HG03342 (cell line): ENCODE measurements at regions not wholly inside any gene's neighbourhood (a gene's known extent, or its start where the extent isn't known, plus 50 kb on each side); places are given as distances from the start of the nearest gene placed in this dataset.
"Not testable (repeated sequence)": the region's sequence is repeated elsewhere in the genome, so short reads cannot be mapped to it uniquely, and the experiment has no call there.

Experiments used
- ATAC-seq: cut with Tn5 transposase; IDR thresholded peaks from one replicate; pipeline ENCODE4 v1.9.1; 2021; ENCODE audit warnings: mild to moderate bottlenecking, moderate library complexity; ENCODE audit not compliant: unreplicated experiment

DNA sequence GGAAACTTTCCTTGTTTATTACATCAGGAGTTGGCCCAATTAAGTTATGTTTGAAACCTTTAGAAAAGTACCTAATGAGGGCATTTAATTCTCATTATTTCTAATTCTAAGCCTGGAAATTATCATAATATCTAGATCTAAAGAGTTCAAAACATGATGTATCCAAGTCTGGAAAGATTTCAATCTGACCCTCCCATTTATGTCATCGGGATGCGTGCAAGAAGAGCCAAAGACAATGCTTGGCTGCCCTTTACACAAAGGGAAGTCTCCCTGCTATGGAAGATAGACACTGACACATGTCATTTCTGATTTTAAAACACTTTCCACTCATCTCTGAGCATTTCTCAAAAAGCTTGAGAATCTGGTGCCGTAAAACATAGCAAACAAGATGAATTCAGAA is 222.4 kb downstream of the ANTXR2 start:
- no peak for ATAC-seq

DNA sequence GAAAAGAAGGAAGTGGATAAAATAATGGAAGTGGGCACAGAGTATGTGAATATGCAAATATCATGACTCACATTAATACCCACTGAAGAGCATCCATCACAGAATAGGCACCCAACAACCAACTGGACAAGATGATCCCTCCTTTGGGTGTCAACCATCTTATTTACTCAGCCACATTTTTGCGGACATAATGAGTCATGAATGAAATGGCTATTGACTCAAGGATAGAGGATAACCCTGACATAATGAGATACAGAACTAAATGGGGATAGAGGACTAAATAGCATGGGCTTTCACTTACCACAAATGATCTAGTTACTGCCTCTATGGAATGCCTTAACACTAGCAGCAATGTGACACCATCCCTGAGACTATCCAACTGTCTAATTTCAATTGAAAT is 224.7 kb downstream of the ANTXR2 start:
- no peak for ATAC-seq

DNA sequence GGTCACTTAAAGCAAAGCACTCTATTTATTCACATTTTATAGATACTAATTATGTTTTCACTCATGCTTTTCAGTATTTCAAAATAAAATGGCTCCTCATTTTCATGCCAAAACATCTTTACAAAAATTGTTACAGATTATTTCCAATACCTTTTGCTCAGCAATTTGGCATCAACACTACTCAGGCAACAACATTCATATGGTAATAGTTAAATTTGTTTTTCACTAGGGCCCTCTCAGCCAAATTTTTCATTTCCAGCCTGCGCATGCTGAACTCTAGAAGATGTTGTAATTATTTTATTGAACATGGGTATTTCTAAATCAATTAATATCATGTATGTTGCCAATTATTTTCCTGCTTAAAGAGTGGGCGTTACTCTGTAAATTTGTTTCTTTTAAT is 225.6 kb downstream of the ANTXR2 start:
- no peak for ATAC-seq

DNA sequence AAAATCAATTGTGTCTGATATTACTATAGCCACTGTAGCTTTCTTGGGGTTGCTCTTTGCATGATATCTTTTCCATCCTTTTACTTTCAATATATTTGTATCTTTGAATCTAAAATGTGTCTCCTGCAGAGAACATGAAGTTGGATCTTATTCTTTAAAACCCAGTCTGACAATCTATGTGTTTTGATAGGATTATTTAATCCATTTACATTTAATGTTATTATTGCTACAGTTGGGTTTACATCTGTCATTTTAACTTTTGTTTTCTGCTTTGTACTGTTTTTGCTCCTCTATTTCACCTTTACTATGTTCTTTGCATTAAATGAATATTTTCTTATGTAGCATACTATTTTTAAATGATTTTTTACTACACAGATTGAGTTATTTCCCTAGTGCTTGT is 230.9 kb downstream of the ANTXR2 start:
- ATAC-seq, result no peak

DNA sequence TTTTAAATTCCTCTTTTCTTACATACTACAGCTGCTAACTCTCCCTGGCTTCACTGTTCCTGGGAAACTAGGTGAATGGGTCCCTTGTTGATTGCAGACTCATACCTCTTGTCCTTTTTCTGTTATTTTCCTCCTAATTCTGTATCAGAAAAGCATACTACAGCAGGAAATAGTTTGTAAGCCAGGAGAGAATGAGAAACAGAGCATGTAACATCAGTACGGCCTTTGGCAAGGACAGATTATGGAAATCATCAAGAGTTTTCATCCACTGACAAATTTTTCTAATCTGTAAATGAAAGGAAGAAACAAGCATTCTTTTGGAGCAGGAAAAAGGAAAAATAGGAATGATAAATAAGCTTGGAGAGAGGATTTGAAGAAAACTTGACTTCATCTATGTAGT is 239.2 kb downstream of the ANTXR2 start:
- no peak for ATAC-seq

DNA sequence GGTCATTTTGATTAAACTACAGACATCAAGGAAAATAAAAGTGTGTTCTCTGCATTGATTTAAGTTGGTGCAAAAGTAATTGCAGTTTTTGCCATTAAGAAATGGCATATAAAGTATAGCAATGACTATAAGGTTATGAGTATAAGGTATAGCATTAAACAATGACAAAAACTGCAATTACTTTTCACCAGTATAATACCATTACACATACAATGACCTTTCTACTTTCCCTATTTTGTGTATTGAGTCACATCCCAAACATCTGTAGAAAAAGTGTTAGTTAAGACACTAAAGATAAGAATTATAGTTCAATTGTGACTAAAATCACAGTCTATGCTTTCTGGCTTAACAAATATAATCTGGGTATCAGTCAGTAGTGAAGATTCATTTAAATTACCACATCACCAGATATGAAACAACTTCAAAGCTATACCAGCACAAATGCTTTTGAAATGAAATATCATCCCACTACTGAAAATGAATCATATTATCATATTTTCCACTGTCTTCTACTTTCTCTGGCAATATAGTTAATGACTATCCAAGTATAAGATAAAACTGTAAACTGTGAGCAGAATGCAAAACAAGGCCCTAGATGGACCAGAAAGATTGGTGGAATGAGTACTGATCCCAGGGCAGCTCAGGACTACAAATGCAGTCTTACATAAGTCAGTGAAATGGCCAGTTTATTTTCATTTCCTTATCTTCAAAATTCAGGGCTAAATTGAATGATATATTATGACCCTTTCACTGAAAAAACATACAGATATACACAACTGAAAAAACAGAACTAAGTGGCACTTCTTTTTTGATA is 241.1 kb downstream of the ANTXR2 start:
- ATAC-seq, result no peak

DNA sequence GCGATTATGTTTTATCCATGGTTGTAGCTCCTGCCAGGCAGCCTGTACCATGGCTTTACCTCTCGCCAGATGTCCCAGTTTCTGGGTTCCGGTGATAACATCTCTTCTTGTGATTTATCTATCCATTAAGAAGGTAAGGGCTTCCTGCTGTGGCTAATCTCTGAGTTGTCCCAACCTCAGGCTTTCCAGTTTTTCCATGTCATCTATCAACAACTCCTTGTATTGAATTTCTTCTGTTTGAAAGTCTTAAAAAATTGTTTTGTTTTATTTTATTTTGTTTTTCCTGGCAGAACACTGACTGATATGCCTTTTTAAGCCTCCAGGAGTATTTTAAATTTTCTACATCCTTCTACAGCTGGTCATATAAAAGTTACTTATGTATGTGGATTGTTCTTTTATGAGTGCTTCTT is 241.9 kb downstream of the ANTXR2 start:
- ATAC-seq, result no peak

DNA sequence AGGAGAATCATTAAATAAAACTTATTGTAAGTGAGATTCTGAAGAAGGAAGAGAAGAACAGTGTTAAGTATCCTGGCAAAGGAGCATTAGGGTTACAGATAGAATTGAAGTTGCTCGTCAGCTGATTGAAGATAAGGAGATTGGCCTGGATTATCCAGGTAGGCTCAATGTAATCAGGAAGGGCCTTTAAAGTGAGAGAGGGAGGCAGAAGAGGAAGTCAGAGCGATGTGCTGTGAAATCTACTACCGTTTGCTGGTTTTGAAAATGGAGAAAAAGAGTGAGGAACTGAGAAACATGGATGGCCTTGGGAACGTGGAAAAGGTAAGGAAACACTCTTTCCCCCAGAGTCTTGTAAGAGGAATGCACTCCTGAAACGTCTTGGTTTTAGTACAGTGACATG is 245.7 kb downstream of the ANTXR2 start:
- ATAC-seq, result no peak

DNA sequence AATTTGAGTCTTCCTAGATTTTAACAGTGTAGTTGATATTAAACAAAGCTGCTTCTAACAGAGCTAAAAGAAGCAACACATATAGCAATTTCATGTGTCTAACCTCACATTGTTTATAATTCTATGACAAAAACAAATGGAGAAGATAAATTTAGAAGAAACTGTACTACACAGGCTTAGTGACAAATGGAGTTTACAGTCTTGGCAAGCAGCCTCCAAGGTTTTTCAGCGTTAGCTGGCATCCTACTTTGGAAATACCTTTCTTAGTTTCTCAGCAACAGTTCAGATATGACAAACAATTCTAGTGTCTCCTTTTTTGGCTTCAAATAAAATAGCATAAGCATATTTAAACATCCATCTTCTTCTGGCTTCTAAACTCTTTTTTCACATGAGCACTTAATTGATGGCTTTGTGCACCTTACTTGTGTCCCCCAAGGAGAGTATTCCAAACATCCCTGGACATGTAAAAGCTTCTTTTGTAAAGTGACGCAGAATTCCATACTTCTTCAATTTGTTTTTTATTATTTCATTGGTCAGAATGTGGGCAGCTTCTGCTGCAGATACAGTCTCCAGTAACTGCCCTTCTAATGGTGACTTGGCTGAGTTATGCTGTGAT is 249.8 kb downstream of the ANTXR2 start:
- ATAC-seq, result no peak

DNA sequence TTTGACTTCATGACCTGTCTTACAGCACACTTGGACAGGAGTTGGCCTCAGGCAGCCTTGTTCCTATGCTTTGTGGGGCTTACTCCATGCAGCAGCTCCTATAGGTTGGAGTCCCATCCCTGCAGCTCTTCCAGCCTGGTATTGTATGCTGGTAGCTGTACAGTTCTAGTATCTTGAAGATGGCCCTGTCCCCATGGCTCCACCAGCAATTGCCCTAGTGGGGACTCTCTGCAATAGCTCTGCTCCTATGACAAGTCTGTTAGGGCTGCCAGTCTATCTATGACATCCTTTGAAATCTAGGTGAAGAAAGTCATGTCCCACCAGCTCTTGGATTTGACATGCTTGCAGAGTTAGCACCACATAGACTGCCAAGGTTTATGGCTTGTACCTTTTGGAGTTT is 252.6 kb downstream of the ANTXR2 start:
- ATAC-seq, result no peak

DNA sequence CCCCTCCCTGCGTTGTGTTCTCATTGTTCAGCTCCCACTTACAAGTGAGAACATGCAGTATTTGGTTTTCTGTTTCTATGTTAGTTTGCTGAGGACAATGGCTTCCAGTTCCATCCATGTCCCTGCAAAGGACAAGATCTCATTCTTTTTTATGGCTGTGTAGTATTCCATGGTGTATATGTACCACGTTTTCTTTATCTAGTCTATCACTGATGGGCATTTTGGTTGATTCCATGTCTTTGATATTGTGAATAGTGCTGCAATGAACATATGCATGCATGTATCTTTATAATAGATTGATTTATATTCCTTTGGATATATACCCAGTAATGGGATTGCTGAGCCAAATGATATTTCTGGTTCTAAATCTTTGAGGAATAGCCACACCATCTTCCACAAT is 265.1 kb downstream of the ANTXR2 start:
- ATAC-seq, result not testable (repeated sequence)

DNA sequence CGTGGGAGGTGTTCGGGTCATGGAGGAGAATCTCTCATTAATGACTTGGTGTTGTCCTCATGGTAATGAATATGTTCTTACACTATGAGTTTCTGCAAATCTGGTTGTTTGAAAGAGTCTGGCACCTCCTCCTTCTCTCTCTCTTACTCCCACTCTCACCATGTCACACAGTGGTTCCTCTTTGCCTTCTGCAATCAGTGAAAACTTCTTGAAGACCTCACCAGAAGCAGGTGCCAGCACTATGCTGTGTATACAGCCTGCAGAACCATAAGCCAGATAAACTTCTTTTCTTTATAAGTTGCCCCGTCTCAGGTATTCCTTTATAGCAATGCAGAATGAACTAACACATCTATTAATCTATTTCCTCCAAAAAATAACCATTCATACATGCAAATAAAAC is 275.0 kb downstream of the ANTXR2 start:
- ATAC-seq, result no peak

DNA sequence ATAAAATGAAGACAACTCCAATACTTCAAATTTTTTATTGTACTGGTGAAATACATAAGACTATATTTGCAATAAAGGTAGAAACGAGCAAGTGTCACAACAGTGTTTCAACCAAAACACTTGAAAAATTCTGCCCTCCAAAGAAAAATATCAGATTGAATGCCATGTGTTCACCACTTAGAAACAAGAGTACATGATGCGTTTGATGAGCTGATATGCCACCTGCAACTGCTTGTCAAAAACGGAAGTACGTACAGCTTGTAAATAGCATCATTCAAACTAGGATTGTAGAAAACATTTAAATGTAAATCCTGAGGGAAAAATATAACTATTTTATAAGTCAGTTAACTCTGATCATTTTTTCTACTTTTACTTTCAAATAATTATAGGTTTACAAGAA is 276.1 kb downstream of the ANTXR2 start:
- ATAC-seq, result no peak

DNA sequence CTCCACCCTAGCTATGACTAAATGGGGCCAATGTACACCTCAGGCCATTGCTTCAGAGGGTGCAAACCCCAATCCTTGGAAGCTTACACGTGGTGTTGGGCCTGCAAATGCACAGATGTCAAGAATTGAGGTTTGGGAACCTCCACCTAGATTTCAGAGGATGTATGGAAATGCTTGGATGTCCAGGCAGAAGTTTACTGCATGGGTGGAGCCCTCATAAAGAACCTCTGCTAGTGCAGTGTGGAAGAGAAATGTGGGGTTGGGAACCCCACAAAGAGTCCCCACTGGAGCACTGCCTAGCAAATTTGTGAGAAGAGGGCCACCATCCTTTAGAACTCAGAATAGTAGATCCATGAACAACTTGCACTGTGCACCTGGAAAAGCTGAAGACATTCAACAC is 284.1 kb downstream of the ANTXR2 start:
- ATAC-seq, result no peak

DNA sequence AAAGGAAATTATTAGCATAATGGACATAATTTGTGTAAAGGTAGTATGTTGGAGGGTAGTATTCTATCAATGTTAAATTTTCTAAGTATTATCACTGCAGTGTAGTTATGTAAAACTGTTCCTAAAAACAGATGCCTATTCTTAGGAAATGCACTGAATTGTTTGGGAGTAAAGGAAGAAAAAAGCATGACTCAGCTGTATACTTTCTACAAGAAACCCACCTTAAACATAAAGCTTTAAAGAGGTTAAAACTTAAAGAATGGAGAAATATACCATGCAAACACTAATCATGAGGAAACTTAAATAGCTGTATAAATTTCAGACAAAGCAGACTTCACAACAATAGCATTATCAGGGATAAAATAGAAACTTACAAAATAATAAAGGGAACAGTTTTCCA is 292.9 kb downstream of the ANTXR2 start:
- no peak for ATAC-seq

DNA sequence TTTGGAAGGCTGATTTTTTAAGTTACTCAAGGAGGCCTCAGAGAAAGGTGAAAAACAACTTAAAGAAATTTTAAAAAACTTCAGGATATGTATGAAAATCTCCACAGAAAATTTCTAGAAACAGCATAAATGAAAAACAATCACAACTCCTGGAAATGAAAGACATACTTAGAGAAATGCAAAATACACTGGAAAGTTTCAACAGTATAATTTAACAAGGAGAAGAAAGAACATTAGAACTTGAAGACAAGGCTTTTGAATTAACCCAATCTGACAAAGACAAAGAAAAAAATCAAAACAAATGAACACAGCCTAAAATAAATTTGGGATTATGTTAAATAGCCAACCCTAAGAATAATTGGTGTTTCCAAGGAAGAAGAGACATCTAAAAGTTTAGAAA is 300.5 kb downstream of the ANTXR2 start:
- no peak for ATAC-seq

DNA sequence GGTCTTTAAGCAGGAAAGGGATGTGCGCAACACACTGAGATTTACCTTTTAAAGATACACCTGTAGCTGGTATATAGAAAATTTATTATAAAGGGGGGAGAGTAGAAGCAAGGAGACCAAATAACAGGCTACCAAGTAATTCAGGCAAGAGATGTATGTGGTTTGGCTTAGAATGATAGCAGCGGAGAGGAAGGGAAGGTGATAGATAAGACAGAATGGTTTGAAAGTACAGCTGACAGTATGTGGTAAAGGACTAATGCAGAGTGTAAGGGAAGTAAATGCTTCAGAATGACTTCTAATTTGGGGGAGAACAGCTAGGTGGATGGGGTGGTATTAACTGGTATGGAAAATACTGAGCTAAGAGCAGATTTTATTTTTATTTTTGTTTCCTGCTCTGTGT is 308.9 kb downstream of the ANTXR2 start:
- ATAC-seq, result no peak

DNA sequence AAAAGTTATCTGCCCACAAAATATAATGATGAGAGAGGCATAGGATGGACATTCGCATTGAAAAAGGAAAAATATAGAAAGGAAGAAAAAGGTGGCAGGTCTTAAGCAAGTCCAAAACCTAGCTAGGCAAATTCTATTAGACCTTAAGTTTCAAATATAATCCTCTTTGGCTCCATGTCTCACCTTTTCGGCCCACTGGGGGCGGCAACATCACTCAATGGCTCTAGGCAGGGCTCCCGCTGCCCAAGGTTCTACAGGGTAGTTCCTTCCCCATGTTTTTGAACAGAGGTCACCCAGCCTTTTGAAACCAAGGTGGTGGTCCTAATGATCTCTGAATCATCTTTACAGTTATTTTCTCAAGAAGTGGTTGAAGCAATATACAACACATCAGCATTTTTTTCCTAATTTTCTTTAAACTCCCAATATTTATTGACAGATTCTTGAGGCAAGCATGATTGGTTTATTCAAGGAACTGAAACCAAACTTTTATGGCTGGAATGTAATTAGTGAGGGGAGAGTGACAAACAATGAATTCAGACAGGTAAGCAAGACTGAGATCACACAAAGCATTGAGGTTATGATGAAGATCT is 309.4 kb downstream of the ANTXR2 start:
- ATAC-seq, result no peak

DNA sequence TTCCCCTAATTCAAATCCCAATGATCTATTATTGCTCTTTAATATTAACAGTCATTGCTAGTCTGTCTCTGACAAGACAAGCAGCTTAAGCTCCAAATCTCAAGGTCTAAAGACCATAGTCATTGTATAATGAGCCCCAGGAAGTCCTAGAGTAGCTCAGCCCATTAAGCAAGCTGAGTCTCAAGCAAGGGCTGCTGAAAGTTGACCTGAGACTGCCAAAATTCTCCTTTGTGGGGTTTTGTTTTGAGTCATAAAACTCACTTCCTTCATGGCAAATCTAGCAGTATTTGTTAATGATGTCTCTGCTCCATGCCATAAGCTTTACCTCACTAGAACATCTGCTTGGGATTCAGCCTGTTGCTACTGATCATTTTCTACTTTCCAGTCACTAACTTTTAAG is 313.2 kb downstream of the ANTXR2 start:
- ATAC-seq, result no peak

DNA sequence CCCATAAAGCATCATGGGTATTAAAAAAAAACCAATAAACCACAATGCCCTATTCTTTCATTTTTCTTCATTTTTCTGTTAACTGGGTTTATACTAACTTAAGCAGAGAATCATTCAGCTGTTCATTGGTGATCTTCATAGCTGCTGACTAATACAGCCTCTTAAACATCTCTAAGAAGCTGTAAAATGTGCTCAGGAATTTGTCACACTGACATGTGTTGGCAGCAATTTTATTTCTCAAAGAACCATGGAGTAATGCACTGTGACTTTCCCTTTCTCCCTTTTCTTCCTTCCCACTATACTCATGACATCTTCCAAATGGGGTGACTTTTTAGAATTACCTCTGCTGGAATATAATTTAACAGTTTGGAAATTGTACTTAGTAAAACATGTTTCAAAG is 315.4 kb downstream of the ANTXR2 start:
- no peak for ATAC-seq

DNA sequence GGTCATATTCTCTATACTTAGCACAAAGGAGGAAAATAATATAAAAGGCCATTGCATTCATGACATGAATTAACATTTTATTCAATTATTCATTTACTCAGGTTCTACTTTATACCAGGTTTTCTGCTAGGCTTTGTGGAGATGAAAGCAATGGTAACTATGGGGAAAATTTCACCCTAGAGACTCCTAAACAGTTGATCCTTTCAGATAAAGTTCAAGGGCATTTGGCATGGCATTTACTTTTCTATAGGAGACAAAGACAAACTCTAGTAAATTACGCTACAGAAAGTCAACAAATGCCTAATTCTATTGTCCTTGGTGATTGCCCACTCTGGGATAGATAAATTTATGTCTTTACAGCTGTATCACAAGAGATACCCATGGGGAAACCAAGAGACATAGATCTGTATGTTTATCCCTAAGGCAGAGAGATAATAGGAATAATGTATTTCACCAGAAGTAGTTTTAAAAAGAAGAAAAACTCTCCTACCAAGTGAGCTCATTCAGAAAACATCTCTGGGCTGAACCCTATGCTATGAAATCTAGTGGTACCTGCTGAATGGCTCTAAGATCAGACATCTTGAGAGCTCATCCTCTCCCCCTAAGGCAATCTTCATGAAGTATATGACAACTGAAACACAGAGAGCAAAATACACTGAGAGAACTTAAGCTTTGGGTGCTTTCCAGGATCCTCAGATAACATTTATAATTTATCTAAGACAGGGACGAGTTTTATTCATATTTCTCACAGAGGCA is 316.7 kb downstream of the ANTXR2 start:
- no peak for ATAC-seq

DNA sequence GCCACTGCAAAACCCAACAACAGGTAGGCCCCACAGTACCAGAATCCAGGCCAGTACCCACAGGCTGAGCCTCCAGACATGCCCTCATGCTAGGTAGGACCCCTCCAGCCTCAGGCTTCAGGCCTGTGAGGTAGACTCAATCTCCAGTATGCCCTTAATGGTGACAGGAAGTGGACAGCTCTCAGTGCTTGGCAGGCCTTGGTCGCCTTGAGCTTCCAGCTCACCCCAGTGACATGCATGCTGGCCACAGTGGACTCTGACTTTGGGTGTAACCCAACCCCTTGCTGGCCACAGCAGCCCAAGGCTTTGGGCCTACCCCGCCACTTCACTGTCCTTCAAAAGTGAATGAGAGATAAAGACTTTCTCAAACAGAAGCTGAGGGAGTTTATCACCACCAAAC is 324.2 kb downstream of the ANTXR2 start:
- no peak for ATAC-seq
